HepG2 (cell line): ENCODE measurements at regions not wholly inside any gene's neighbourhood (a gene's known extent, or its start where the extent isn't known, plus 50 kb on each side); places are given as distances from the start of the nearest gene placed in this dataset.

Experiments
- ATAC-seq: fragments of 200-7000 bp; cut with Tn5 transposase; 3 replicates; pipeline ENCODE4 v1.9.1; 2020; ENCODE audit warnings: mild to moderate bottlenecking, moderate library complexity
- BruUV-seq: library from RNA; stranded (reverse); fragments of 400-500 nt; replicated peaks from 2 replicates; lab custom pipeline; 2021; lab: Mats Ljungman, UMichigan
- CTCF ChIA-PET: fragments of 300-600 bp; formaldehyde crosslinking; extraction: SDS; loops from one replicate; lab custom pipeline; 2021; ENCODE audit warnings: low total read pairs, inconsistent platforms, low intra/inter-chr PET ratio; lab: Yijun Ruan, JAX
- POLR2A ChIA-PET: fragments of 350-600 bp; sonication (Branson Sonifier 250); formaldehyde crosslinking; loops from one replicate; lab custom pipeline; 2020; ENCODE audit warnings: antibody characterized with exemption, inconsistent platforms; lab: Yijun Ruan, JAX
- DNase-seq: peaks from one replicate; pipeline ENCODE4 v3.0.0-alpha.2; 2015; ENCODE audit warnings: low spot score
- FAIRE-seq: peaks from 3 replicates; lab custom pipeline; 2011; peaks lifted over from hg19 to GRCh38; lab: Jason Lieb, UNC
- H2AFZ ChIP-seq: one replicate; pipeline ENCODE4 v1.6.1; 2011; ENCODE audit warnings: low read length, inconsistent platforms
- H3K27ac ChIP-seq: fragments of 300-600 bp; 3 replicates; pipeline ENCODE4 v1.8.0; 2011; ENCODE audit warnings: mixed run types, mild to moderate bottlenecking, mixed read lengths, low read length, inconsistent platforms; ENCODE audit not compliant: insufficient read depth; ENCODE audit errors: extremely low read length
- H3K27me3 ChIP-seq, 2 experiments: fragments of 200-600 bp in 1 of 2; 2 replicates in 1 of 2; 3 replicates in 1 of 2; pipeline versions ENCODE4 v1.6.0 to v1.8.0; 2011; ENCODE audit warnings: low read length in 2 of 2, mild to moderate bottlenecking in 2 of 2, moderate library complexity in 2 of 2, inconsistent platforms in 1 of 2; ENCODE audit not compliant: insufficient read depth in 2 of 2, control insufficient read depth in 1 of 2
- H3K36me3 ChIP-seq, 2 experiments: fragments of 200-600 bp in 1 of 2; replicated peaks in 1 of 2; 2 replicates in 1 of 2; 3 replicates in 1 of 2; pipeline versions ENCODE4 v1.5.1 to v1.8.0; 2011; ENCODE audit warnings: low read length in 2 of 2, inconsistent platforms in 1 of 2; ENCODE audit not compliant: insufficient read depth in 2 of 2, control insufficient read depth in 1 of 2
- H3K4me1 ChIP-seq: 2 replicates; pipeline ENCODE4 v1.5.1; 2012; ENCODE audit warnings: low read length, inconsistent platforms; ENCODE audit not compliant: insufficient read depth
- H3K4me2 ChIP-seq: 2 replicates; pipeline ENCODE4 v1.6.0; 2011; ENCODE audit warnings: low read depth, low read length, inconsistent platforms
- H3K4me3 ChIP-seq, 3 experiments: fragments of 200-600 bp in 1 of 3; sonication (generic), shearing (Covaris generic) in 1 of 3; replicated peaks in 1 of 3; 2 replicates each; pipeline ENCODE4 v1.5.1; 2011 to 2016; ENCODE audit warnings: low read length in 3 of 3, inconsistent platforms in 2 of 3, low read depth in 2 of 3, mild to moderate bottlenecking in 2 of 3, control low read depth in 1 of 3, mixed read lengths in 1 of 3; ENCODE audit not compliant: insufficient read depth in 1 of 3
- H3K79me2 ChIP-seq: one replicate; pipeline ENCODE4 v1.6.1; 2011; ENCODE audit warnings: low read length, inconsistent platforms; ENCODE audit not compliant: insufficient read depth
- H3K9ac ChIP-seq: 2 replicates; pipeline ENCODE4 v1.6.0; 2011; ENCODE audit warnings: mild to moderate bottlenecking, low read depth, low read length, inconsistent platforms; ENCODE audit not compliant: insufficient read depth
- H3K9me3 ChIP-seq: 2 replicates; pipeline ENCODE4 v1.5.1; 2012; ENCODE audit warnings: mild to moderate bottlenecking, low read length
- H4K20me1 ChIP-seq: 2 replicates; pipeline ENCODE4 v1.6.0; 2011; ENCODE audit warnings: inconsistent platforms, mild to moderate bottlenecking, low read length, moderate library complexity; ENCODE audit not compliant: insufficient read depth
- CHD2 ChIP-seq: IDR thresholded peaks from 2 replicates; pipeline ENCODE4 v1.6.1; 2011; ENCODE audit warnings: low read depth, low read length, improper control_type of control experiment
- MED8 ChIP-seq: sonication (generic); formaldehyde crosslinking; IDR thresholded peaks from 2 replicates; pipeline ENCODE4 v1.8.1; 2023; ENCODE audit warnings: mild to moderate bottlenecking, missing genetic modification reagents; ENCODE audit not compliant: insufficient replicate concordance
- MTERF4 ChIP-seq: sonication (generic); formaldehyde crosslinking; IDR thresholded peaks from 2 replicates; pipeline ENCODE4 v1.8.0; 2023; ENCODE audit warnings: mild to moderate bottlenecking, missing genetic modification reagents
- ZNF101 ChIP-seq: sonication (generic); formaldehyde crosslinking; IDR thresholded peaks from 2 replicates; pipeline ENCODE4 v1.4.0; 2020; ENCODE audit warnings: mild to moderate bottlenecking, low read depth, missing genetic modification reagents, borderline replicate concordance
- ZNF280B ChIP-seq: sonication (generic); formaldehyde crosslinking; IDR thresholded peaks from 2 replicates; pipeline ENCODE4 v1.5.0; 2020; ENCODE audit warnings: missing genetic modification reagents, mild to moderate bottlenecking, borderline replicate concordance
- WGBS: methylation state at CpG from one replicate; pipeline ENCODE4 v1.1.6; 2017; ENCODE audit warnings: low lambda C conversion rate; 5-methylcytosine and 5-hydroxymethylcytosine counted together
- in situ Hi-C: cut with HindIII; loops from 2 replicates; pipeline ENCODE4 v1.10.0; 2017; ENCODE audit warnings: low pct_unique_long_range_greater_than_20kb; ENCODE audit not compliant: extremely low pct_ligation_motif_present
- intact Hi-C: fragments of 100-400 bp; cut with micrococcal nuclease; formaldehyde crosslinking; loops from one replicate; pipeline ENCODE4 v1.10.0; 2022; ENCODE audit not compliant: unreplicated experiment

DNA sequence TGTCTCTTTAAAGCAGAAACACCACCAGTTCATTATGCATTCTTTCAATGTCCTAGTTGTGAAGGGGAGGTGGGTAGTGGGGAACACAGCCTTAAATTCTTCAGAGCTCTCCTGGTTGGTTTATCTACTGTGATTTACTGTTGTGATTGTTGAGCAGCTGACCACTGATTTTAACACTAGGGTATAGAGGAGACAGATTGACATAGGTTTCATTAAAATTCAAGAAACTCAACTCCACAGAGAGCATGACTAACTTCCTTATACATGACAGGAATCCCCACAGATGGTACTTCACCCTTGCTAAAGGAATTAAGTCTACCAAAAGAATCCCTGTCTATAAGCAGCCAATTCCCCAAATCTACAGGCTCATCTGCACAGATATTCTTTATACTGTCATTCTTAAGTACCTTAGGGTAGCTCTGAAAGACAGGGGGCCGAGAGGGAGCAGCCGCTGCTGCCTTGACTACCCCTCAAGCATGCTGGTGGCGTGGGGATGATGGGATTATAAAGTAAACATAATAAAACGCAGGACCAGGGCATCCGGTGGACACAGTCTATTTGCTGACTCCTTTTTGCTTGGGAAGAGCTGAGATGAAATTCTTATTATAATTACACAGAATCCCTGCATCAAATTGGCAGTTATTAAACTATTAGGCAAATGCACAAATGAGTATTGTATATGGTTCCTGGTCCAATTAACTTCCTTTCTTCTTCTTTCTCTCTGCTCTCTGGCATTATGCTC is 1377.6 kb upstream of the PIK3C3 start:
- no peak for TF ChIP-seq MTERF4 (CRISPR knock-in tag)
- no peak for TF ChIP-seq ZNF280B (CRISPR knock-in tag)
- TF ChIP-seq MED8 (CRISPR knock-in tag): no peak
- no peak for TF ChIP-seq ZNF101 (CRISPR knock-in tag)
- TF ChIP-seq CHD2: no peak
- ATAC-seq: no peak
- ChIA-PET CTCF (no interaction called here), POLR2A (no interaction called here)
- in situ Hi-C loops (no loop called here), intact Hi-C loops (no loop called here)
- Histone ChIP-seq H3K4me3 (no peak overlapping the region), H3K4me1 (peaks cover 7% of the 10 kb centered on the region; the same call in 1 of the 2 replicates), H3K36me3 (no peaks in the 10 kb centered on the region), H3K9me3 (no peaks in the 10 kb centered on the region), H2AFZ (no peak overlapping the region), H3K9ac (no peak overlapping the region), H3K27me3 (no peaks in the 10 kb centered on the region), H3K4me2 (no peak overlapping the region), H3K79me2 (no peaks in the 10 kb centered on the region), H3K27ac (no peak overlapping the region), H4K20me1 (no peaks in the 10 kb centered on the region)
- BruUV-seq: no TSS peak
- no peak for DNase-seq
- no peak for FAIRE-seq
- WGBS: 2% methylated on average over 5 of the region's 5 CpGs
